ENCODE measurements at regions not wholly inside any gene's neighbourhood (a gene's known extent, or its start where the extent isn't known, plus 50 kb on each side); places are given as distances from the start of the nearest gene placed in this dataset.

DNA sequence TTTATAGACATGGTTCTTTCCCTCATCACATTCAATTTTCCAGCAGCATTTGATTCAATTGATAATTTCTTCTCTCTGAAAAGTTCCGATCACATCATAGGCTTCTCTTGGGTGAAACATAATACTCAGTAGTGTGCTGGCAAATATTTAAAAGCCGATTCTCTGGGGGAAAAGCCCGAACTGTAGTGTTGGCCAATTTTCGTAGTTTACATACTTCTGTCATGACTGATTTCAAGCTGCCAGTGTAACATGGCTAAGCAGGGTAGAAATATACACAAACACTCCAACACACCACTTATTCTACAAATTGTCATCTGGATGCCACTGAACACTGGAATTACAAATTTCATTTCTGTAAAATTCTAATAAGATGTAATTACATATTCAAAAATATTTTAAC is 56.1 kb upstream of the FREM2 start:
- Histone ChIP-seq H3K9ac (ENCODE audit: low read length) (no peak overlapping the region), H3F3A (ENCODE audit: insufficient read depth) (no peaks in the 10 kb centered on the region), H3K79me2 (ENCODE audit: insufficient read depth, low read length) (no peaks in the 10 kb centered on the region), H2AFZ (ENCODE audit: low read depth, low read length, severe bottlenecking) (no peak overlapping the region), H4K20me1 (ENCODE audit: low read depth, low read length) (no peaks in the 10 kb centered on the region), H3K4me3 (ENCODE audit: insufficient read depth, low read length, poor library complexity, severe bottlenecking) (no peak overlapping the region), H3K9me2 (replicated peaks; ENCODE audit: insufficient read depth, low read length) (no peaks in the 10 kb centered on the region), H3K4me2 (ENCODE audit: low read depth, low read length, poor library complexity, severe bottlenecking) (no peak overlapping the region), H3K27me3 (ENCODE audit: low read length) (no peaks in the 10 kb centered on the region), H3K27ac (ENCODE audit: low read depth, low read length) (no peak overlapping the region), H3K36me3 (ENCODE audit: low read length) (no peaks in the 10 kb centered on the region), H3K9me3 (ENCODE audit: insufficient read depth, low read length) (no peaks in the 10 kb centered on the region)
- TF ChIP-seq, protein P1, sequence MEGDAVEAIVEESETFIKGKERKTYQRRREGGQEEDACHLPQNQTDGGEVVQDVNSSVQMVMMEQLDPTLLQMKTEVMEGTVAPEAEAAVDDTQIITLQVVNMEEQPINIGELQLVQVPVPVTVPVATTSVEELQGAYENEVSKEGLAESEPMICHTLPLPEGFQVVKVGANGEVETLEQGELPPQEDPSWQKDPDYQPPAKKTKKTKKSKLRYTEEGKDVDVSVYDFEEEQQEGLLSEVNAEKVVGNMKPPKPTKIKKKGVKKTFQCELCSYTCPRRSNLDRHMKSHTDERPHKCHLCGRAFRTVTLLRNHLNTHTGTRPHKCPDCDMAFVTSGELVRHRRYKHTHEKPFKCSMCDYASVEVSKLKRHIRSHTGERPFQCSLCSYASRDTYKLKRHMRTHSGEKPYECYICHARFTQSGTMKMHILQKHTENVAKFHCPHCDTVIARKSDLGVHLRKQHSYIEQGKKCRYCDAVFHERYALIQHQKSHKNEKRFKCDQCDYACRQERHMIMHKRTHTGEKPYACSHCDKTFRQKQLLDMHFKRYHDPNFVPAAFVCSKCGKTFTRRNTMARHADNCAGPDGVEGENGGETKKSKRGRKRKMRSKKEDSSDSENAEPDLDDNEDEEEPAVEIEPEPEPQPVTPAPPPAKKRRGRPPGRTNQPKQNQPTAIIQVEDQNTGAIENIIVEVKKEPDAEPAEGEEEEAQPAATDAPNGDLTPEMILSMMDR (IDR thresholded peaks at IDR 0.05; ENCODE audit: insufficient read depth, low read length, poor library complexity, severe bottlenecking), result no peak
- no peak for TF ChIP-seq EZH2phosphoT487 (conservative IDR thresholded peaks at IDR 0.05; ENCODE audit: low read length)

DNA sequence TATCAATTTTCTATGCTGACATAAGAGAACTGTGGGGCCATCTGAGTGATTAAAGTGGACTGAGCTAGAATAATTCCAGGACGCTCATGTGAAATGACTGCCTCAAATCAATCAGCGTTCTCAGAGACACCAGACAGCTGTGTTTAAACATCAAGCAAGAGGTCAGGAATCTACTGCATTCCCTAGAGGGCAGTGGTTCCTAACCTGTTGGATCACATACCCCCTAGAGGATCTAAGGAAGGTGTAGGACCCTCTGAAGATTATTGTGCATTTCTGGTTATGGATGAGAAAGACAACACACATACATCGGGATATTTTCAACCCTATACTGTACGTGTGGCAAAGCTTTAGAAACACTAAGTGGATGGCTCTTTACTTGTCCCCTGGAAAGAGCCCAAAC is 51.8 kb upstream of the FREM2 start:
- H3K79me2 ChIP-seq (ENCODE audit: insufficient read depth, low read length), result no peaks in the 10 kb centered on the region
- no peak overlapping the region for H2AFZ ChIP-seq (ENCODE audit: low read depth, low read length, severe bottlenecking)
- no peaks in the 10 kb centered on the region for H4K20me1 ChIP-seq (ENCODE audit: low read depth, low read length)
- H3K9me3 ChIP-seq (ENCODE audit: insufficient read depth, low read length), result no peaks in the 10 kb centered on the region
- H3F3A ChIP-seq (ENCODE audit: insufficient read depth), result no peaks in the 10 kb centered on the region
- no peaks in the 10 kb centered on the region for H3K27me3 ChIP-seq (ENCODE audit: low read length)
- H3K9ac ChIP-seq (ENCODE audit: low read length), result no peak overlapping the region
- H3K36me3 ChIP-seq (ENCODE audit: low read length), result no peaks in the 10 kb centered on the region
- H3K4me2 ChIP-seq (ENCODE audit: low read depth, low read length, poor library complexity, severe bottlenecking), result no peak overlapping the region
- H3K4me3 ChIP-seq (ENCODE audit: insufficient read depth, low read length, poor library complexity, severe bottlenecking), result no peak overlapping the region
- no peak overlapping the region for H3K27ac ChIP-seq (ENCODE audit: low read depth, low read length)
- H3K9me2 ChIP-seq (replicated peaks; ENCODE audit: insufficient read depth, low read length), result no peaks in the 10 kb centered on the region
- TF ChIP-seq EZH2phosphoT487 (conservative IDR thresholded peaks at IDR 0.05; ENCODE audit: low read length), result no peak
- TF ChIP-seq, protein P1 (IDR thresholded peaks at IDR 0.05; ENCODE audit: insufficient read depth, low read length, poor library complexity, severe bottlenecking), result no peak

DNA sequence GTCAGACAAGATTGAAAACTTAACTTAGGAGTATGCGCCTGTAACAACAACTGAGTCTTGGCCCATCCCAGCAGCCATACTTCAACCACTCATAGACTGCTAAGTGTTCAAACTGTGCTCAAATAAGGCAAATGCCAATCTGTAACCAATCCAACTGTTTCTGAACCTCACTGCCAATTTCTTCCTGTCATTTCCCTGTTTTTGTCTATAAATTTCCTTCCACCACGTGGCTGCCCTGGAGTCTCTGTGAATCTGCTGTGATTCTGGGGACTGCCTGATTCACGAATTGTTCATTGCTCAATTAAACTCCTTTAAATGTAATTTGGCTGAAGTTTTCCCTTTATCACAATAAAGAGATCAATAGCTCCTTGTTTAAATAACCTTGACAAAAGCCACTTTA is 50.8 kb upstream of the FREM2 start:
- H3K27me3 ChIP-seq (ENCODE audit: low read length), result no peaks in the 10 kb centered on the region
- H3K4me2 ChIP-seq (ENCODE audit: low read depth, low read length, poor library complexity, severe bottlenecking), result no peak overlapping the region
- H3K27ac ChIP-seq (ENCODE audit: low read depth, low read length), result no peak overlapping the region
- TF ChIP-seq, protein P1 (IDR thresholded peaks at IDR 0.05; ENCODE audit: insufficient read depth, low read length, poor library complexity, severe bottlenecking), result no peak
- TF ChIP-seq EZH2phosphoT487 (conservative IDR thresholded peaks at IDR 0.05; ENCODE audit: low read length), result no peak
- no peaks in the 10 kb centered on the region for H3K9me3 ChIP-seq (ENCODE audit: insufficient read depth, low read length)
- H3K9me2 ChIP-seq (replicated peaks; ENCODE audit: insufficient read depth, low read length), result no peaks in the 10 kb centered on the region
- H3K4me3 ChIP-seq (ENCODE audit: insufficient read depth, low read length, poor library complexity, severe bottlenecking), result no peak overlapping the region
- no peaks in the 10 kb centered on the region for H3K36me3 ChIP-seq (ENCODE audit: low read length)
- no peaks in the 10 kb centered on the region for H4K20me1 ChIP-seq (ENCODE audit: low read depth, low read length)
- no peak overlapping the region for H2AFZ ChIP-seq (ENCODE audit: low read depth, low read length, severe bottlenecking)
- H3K9ac ChIP-seq (ENCODE audit: low read length), result no peak overlapping the region
- H3F3A ChIP-seq (ENCODE audit: insufficient read depth), result no peaks in the 10 kb centered on the region
- no peaks in the 10 kb centered on the region for H3K79me2 ChIP-seq (ENCODE audit: insufficient read depth, low read length)

DNA sequence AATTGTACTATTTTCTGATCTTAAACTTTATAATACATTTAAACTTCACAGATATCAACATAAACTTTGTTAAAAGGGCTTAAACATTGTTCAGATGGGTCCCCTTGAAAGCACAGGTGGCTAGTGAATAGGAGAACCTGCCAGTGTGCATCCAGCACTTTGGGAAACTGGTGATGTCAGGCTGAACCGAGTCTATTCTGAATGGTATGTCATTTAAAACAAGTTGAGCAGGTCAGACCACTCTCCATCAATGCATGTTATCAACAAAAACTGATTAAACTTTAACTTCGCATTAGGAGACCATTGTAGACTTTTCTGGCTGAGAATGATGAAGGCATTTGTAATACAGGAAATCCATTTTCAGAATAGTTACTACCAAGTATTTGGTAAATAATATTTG is 50.1 kb upstream of the FREM2 start:
- H2AFZ ChIP-seq (ENCODE audit: low read depth, low read length, severe bottlenecking), result no peak overlapping the region
- H3K27ac ChIP-seq (ENCODE audit: low read depth, low read length), result no peak overlapping the region
- H3K9me2 ChIP-seq (replicated peaks; ENCODE audit: insufficient read depth, low read length), result no peaks in the 10 kb centered on the region
- H3K36me3 ChIP-seq (ENCODE audit: low read length), result no peaks in the 10 kb centered on the region
- no peaks in the 10 kb centered on the region for H4K20me1 ChIP-seq (ENCODE audit: low read depth, low read length)
- no peak overlapping the region for H3K4me2 ChIP-seq (ENCODE audit: low read depth, low read length, poor library complexity, severe bottlenecking)
- no peaks in the 10 kb centered on the region for H3K27me3 ChIP-seq (ENCODE audit: low read length)
- H3K9me3 ChIP-seq (ENCODE audit: insufficient read depth, low read length), result no peaks in the 10 kb centered on the region
- H3K9ac ChIP-seq (ENCODE audit: low read length), result no peak overlapping the region
- TF ChIP-seq, protein P1 (IDR thresholded peaks at IDR 0.05; ENCODE audit: insufficient read depth, low read length, poor library complexity, severe bottlenecking), result no peak
- no peak for TF ChIP-seq EZH2phosphoT487 (conservative IDR thresholded peaks at IDR 0.05; ENCODE audit: low read length)
- H3K79me2 ChIP-seq (ENCODE audit: insufficient read depth, low read length), result no peaks in the 10 kb centered on the region
- no peak overlapping the region for H3K4me3 ChIP-seq (ENCODE audit: insufficient read depth, low read length, poor library complexity, severe bottlenecking)
- no peaks in the 10 kb centered on the region for H3F3A ChIP-seq (ENCODE audit: insufficient read depth)

All from SU-DHL-6 (cell line).